ENCODE measurements at regions not wholly inside any gene's neighbourhood (a gene's known extent, or its start where the extent isn't known, plus 50 kb on each side); places are given as distances from the start of the nearest gene placed in this dataset.
A peak's percentile ranks its signal among the peaks of the same experiment; 100 is the strongest.

DNA sequence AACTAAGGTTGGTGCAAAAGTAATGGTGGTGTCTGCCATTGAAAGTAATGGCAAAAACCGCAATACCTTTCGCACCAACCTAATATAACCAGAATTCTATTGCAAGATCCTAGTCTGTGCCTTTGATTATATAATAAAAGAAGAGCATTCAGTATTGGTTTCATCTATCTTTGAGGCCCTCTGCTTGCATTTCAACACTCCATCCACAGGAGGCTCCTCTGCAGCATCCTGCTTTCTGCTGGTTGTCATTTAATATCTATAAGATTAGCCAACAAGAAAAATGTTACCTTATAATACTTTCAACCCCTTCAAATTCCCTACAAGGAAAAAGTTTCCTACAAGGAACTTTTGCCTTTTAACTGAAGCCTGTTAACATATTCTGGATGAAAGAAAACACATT, 139.2 kb downstream of the CDCA7 start:
- DNase-seq (ENCODE audit: low read depth), result no peak
- H3K4me3 ChIP-seq (ENCODE audit: low read depth, low read length), result no peak overlapping the region
- TF ChIP-seq, protein P1, sequence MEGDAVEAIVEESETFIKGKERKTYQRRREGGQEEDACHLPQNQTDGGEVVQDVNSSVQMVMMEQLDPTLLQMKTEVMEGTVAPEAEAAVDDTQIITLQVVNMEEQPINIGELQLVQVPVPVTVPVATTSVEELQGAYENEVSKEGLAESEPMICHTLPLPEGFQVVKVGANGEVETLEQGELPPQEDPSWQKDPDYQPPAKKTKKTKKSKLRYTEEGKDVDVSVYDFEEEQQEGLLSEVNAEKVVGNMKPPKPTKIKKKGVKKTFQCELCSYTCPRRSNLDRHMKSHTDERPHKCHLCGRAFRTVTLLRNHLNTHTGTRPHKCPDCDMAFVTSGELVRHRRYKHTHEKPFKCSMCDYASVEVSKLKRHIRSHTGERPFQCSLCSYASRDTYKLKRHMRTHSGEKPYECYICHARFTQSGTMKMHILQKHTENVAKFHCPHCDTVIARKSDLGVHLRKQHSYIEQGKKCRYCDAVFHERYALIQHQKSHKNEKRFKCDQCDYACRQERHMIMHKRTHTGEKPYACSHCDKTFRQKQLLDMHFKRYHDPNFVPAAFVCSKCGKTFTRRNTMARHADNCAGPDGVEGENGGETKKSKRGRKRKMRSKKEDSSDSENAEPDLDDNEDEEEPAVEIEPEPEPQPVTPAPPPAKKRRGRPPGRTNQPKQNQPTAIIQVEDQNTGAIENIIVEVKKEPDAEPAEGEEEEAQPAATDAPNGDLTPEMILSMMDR (IDR thresholded peaks at IDR 0.05; ENCODE audit: insufficient read depth, low read depth, low read length), result no peak

DNA sequence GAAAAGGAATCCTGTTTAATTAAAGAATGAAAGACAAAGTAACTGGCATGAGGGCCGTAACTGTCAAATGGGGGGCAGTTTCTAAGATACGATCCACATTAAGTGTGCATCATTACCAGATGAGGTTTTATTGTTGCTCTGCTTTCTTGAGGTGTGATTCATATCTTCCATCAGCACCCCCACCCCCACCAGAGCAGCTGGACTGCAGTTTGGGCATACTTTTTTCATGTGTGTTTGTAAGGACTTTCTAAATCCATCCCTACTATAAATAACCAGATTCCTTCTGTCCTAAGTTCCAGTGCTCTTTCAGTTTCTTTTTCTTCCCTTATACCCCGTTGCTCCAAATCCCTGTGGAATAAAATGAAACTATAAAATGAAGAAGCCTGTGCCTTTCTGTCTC, 142.1 kb downstream of the CDCA7 start:
- TF ChIP-seq, protein P1 (IDR thresholded peaks at IDR 0.05; ENCODE audit: insufficient read depth, low read depth, low read length), result no peak
- DNase-seq (ENCODE audit: low read depth), result peak; percentile 61
- H3K4me3 ChIP-seq (ENCODE audit: low read depth, low read length), result peak overlapping the region; percentile 6

DNA sequence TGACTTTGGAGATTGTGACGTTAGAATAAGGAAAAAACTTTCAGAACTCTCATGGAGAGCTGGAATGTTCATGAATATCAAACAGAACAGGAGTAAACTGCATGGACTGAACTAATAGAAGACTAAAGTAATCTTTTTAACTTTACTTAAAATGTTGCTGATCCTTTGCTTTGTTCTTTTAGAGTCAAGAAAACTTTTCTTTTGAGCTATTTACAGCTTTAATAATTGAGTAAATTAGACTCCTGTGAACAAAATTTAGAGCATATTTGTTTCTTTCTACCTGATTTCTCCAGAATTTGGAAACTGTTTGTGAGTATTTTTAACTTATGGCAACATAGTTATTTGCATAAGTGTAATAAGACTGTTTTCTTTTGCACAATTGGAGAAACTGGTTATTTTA, 146.3 kb downstream of the CDCA7 start:
- DNase-seq (ENCODE audit: low read depth), result no peak
- H3K4me3 ChIP-seq (ENCODE audit: low read depth, low read length), result no peak overlapping the region
- TF ChIP-seq, protein P1 (IDR thresholded peaks at IDR 0.05; ENCODE audit: insufficient read depth, low read depth, low read length), result no peak

DNA sequence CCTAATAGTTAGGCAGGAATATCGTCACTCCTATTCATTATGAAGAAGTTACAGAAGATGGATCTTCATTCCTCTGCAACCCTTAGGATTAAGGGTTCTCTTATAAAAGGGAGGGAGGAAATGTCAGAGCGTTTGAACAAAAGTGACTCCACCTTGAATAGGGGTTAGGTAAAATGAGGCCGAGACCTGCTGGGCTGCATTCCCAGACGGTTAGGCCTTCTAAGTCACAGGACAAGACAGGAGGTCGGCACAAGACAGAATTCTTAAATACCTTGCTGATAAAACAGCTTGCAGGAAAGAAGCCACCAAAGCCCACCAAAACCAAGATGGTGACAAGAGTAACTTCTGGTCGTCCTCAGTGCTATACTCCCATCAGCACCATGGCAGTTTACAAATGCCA, 147.6 kb downstream of the CDCA7 start:
- DNase-seq (ENCODE audit: low read depth), result no peak
- TF ChIP-seq, protein P1 (IDR thresholded peaks at IDR 0.05; ENCODE audit: insufficient read depth, low read depth, low read length), result no peak
- H3K4me3 ChIP-seq (ENCODE audit: low read depth, low read length), result no peak overlapping the region

DNA sequence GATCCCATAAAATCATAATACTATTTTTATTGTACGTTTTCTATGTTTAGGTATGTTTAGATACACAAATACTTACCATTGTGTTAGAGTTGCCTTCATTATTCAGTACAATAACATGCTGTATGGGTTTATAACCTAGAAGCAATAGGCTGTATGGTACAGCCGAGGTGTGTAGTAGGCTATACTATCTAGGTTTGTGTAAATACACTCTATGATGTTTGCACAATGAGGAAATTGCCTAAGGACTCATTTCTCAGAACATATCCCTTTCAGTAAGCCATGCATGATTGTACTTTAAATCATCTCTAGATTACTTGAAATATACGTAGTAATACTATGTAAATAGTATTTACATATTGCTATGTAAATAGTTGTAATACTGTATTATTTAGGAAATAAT, 156.7 kb downstream of the CDCA7 start:
- TF ChIP-seq, protein P1 (IDR thresholded peaks at IDR 0.05; ENCODE audit: insufficient read depth, low read depth, low read length), result no peak
- no peak overlapping the region for H3K4me3 ChIP-seq (ENCODE audit: low read depth, low read length)
- no peak for DNase-seq (ENCODE audit: low read depth)

DNA sequence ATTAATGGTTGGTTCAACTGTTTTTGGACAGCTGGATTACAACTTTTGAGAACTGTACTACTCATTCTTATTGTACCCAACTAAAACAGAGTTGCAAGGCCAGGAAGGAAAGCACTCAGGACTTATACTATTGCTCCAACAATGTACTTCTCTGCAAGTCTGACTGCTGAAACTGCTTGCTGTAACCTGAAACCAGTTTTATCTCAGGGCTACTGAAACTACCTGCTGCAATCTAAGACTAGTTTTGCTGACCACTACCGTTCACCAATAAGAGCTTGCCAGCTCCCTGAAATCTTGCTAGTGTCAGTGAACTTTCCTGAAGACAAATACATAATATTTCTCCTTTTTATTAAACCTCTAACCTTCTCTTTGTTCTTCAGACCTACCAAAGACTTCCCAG, 157.3 kb downstream of the CDCA7 start:
- TF ChIP-seq, protein P1 (IDR thresholded peaks at IDR 0.05; ENCODE audit: insufficient read depth, low read depth, low read length), result no peak
- no peak for DNase-seq (ENCODE audit: low read depth)
- H3K4me3 ChIP-seq (ENCODE audit: low read depth, low read length), result no peak overlapping the region

DNA sequence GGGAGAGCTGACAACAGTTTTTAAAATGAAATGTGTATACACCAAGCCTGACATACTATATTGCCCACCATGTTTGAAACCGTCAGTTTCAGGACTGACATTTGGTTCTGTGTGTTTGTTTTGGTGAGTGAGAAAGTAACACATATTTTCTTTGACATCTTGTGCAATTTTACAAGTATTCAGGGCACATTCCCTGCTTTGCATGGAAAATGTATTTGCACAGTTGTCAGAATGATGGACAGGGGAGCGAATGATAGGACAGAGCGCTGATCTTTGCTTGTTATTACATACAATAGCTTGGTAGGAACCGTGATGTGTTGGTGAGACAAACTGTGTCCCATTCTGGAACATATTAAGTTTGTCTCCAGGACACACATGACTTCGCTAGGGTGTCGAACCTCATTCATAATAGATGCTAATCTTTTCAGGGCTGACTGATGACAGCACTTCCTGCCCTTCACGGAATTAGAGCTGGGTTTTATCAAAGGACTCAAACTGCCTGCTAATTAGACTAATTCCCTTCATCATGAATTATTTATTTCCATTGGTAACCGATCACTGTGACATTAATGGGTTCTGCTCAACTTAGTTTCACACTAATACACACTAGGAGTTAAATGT, 158.5 kb downstream of the CDCA7 start:
- TF ChIP-seq, protein P1 (IDR thresholded peaks at IDR 0.05; ENCODE audit: insufficient read depth, low read depth, low read length), result no peak
- DNase-seq (ENCODE audit: low read depth), result no peak
- no peak overlapping the region for H3K4me3 ChIP-seq (ENCODE audit: low read depth, low read length)
